ENCODE measurements at regions not wholly inside any gene's neighbourhood (a gene's known extent, or its start where the extent isn't known, plus 50 kb on each side); places are given as distances from the start of the nearest gene placed in this dataset.

DNA sequence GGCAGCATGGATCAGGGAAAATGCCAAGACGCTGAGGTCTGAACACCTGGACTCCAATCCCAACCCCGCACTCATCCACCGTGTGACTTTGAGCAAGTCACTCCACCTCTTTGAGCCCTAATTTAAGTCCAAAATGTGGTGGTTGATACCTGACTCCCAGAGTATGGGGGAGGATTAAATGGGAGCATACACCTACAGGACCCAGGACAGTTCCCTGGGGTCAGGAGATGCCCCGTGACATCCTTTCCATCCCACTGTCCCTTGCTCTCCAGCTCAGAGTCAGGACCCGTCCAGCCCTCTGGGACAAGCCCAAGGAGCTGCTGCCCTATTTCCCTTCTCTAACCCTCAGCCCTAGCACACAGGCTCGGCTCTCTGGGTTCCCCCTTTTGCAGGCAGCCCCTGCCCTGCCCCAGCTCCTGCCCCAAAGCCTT lies 276.4 kb downstream of the XXYLT1 start:
- no peaks in the 10 kb centered on the region for H3K27me3 ChIP-seq (ENCODE audit: insufficient read depth, low read length, poor library complexity, severe bottlenecking)
- no peaks in the 10 kb centered on the region for H3F3A ChIP-seq (ENCODE audit: low read depth)
- H3K79me2 ChIP-seq (ENCODE audit: insufficient read depth, low read length): no peaks in the 10 kb centered on the region
- TF ChIP-seq, protein P1, sequence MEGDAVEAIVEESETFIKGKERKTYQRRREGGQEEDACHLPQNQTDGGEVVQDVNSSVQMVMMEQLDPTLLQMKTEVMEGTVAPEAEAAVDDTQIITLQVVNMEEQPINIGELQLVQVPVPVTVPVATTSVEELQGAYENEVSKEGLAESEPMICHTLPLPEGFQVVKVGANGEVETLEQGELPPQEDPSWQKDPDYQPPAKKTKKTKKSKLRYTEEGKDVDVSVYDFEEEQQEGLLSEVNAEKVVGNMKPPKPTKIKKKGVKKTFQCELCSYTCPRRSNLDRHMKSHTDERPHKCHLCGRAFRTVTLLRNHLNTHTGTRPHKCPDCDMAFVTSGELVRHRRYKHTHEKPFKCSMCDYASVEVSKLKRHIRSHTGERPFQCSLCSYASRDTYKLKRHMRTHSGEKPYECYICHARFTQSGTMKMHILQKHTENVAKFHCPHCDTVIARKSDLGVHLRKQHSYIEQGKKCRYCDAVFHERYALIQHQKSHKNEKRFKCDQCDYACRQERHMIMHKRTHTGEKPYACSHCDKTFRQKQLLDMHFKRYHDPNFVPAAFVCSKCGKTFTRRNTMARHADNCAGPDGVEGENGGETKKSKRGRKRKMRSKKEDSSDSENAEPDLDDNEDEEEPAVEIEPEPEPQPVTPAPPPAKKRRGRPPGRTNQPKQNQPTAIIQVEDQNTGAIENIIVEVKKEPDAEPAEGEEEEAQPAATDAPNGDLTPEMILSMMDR (conservative IDR thresholded peaks at IDR 0.05; ENCODE audit: low read length): no peak
- no peak for TF ChIP-seq EZH2phosphoT487 (IDR thresholded peaks at IDR 0.05; ENCODE audit: borderline replicate concordance)
- no peak overlapping the region for H2AFZ ChIP-seq (ENCODE audit: low read length)
- no peaks in the 10 kb centered on the region for H3K9me3 ChIP-seq (ENCODE audit: insufficient read depth, low read depth, low read length)
- H4K20me1 ChIP-seq (ENCODE audit: insufficient read depth, low read length, poor library complexity, severe bottlenecking): no peaks in the 10 kb centered on the region
- H3K9ac ChIP-seq (ENCODE audit: low read depth, low read length, poor library complexity, severe bottlenecking): no peak overlapping the region
- no peaks in the 10 kb centered on the region for H3K9me2 ChIP-seq (replicated peaks; ENCODE audit: low read depth, low read length)
- no peaks in the 10 kb centered on the region for H3K4me1 ChIP-seq (ENCODE audit: insufficient read depth, low read length, poor library complexity, severe bottlenecking)
- no peaks in the 10 kb centered on the region for H3K36me3 ChIP-seq (ENCODE audit: insufficient read depth, low read length)
- H3K4me3 ChIP-seq (ENCODE audit: low read length, poor library complexity, severe bottlenecking): no peak overlapping the region
- no peak overlapping the region for H3K4me2 ChIP-seq (ENCODE audit: low read depth, low read length, poor library complexity, severe bottlenecking)

DNA sequence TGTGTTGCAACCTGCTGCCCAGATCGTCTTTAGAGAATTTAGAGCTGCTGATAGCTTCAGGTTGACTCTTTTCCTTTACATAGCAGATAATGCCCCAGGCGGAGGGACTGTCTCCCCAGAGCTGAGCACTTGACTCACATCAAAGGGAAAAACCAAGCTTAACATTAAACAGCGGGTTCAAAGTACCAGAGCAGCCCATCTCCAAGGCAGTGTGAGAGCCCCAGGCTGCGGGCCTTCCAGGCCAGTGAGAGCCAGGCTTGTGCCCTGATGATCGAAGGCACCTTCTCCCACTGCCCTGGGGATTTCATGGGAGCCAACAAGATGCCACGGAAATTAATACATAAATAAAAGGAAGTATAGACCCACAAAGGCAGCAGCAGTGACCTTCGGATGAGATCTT lies 275.6 kb downstream of the XXYLT1 start:
- no peak for TF ChIP-seq EZH2phosphoT487 (IDR thresholded peaks at IDR 0.05; ENCODE audit: borderline replicate concordance)
- TF ChIP-seq, protein P1 (conservative IDR thresholded peaks at IDR 0.05; ENCODE audit: low read length): no peak
- H3K79me2 ChIP-seq (ENCODE audit: insufficient read depth, low read length): no peaks in the 10 kb centered on the region
- H3K9ac ChIP-seq (ENCODE audit: low read depth, low read length, poor library complexity, severe bottlenecking): no peak overlapping the region
- H3K4me3 ChIP-seq (ENCODE audit: low read length, poor library complexity, severe bottlenecking): no peak overlapping the region
- no peaks in the 10 kb centered on the region for H4K20me1 ChIP-seq (ENCODE audit: insufficient read depth, low read length, poor library complexity, severe bottlenecking)
- H3K4me2 ChIP-seq (ENCODE audit: low read depth, low read length, poor library complexity, severe bottlenecking): no peak overlapping the region
- no peaks in the 10 kb centered on the region for H3K9me3 ChIP-seq (ENCODE audit: insufficient read depth, low read depth, low read length)
- no peaks in the 10 kb centered on the region for H3F3A ChIP-seq (ENCODE audit: low read depth)
- no peaks in the 10 kb centered on the region for H3K36me3 ChIP-seq (ENCODE audit: insufficient read depth, low read length)
- no peak overlapping the region for H2AFZ ChIP-seq (ENCODE audit: low read length)
- H3K27me3 ChIP-seq (ENCODE audit: insufficient read depth, low read length, poor library complexity, severe bottlenecking): no peaks in the 10 kb centered on the region
- H3K4me1 ChIP-seq (ENCODE audit: insufficient read depth, low read length, poor library complexity, severe bottlenecking): no peaks in the 10 kb centered on the region
- H3K9me2 ChIP-seq (replicated peaks; ENCODE audit: low read depth, low read length): no peaks in the 10 kb centered on the region

DNA sequence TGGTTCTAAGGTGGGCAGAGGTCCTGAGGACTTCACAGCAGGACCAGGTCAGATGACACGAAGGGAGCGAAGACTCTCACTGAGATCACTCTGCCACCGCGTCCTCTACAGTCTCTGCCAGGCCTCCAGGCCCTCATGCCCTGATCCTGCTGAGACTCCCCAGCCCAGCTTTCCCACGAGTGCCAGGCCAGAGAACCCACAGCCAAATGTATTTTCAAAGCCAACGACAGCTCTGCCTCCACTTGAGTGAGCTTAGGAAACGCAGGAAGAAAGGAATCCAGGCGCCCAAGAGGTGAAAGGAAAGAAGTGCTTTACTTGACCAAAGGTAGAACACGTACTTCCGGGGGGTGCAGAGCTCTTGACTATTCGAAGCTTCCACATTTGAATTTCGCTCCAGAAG lies 275.0 kb downstream of the XXYLT1 start:
- no peaks in the 10 kb centered on the region for H3K4me1 ChIP-seq (ENCODE audit: insufficient read depth, low read length, poor library complexity, severe bottlenecking)
- no peaks in the 10 kb centered on the region for H4K20me1 ChIP-seq (ENCODE audit: insufficient read depth, low read length, poor library complexity, severe bottlenecking)
- no peaks in the 10 kb centered on the region for H3K79me2 ChIP-seq (ENCODE audit: insufficient read depth, low read length)
- no peak overlapping the region for H2AFZ ChIP-seq (ENCODE audit: low read length)
- H3K4me3 ChIP-seq (ENCODE audit: low read length, poor library complexity, severe bottlenecking): no peak overlapping the region
- no peaks in the 10 kb centered on the region for H3F3A ChIP-seq (ENCODE audit: low read depth)
- TF ChIP-seq, protein P1 (conservative IDR thresholded peaks at IDR 0.05; ENCODE audit: low read length): no peak
- TF ChIP-seq EZH2phosphoT487 (IDR thresholded peaks at IDR 0.05; ENCODE audit: borderline replicate concordance): no peak
- no peaks in the 10 kb centered on the region for H3K27me3 ChIP-seq (ENCODE audit: insufficient read depth, low read length, poor library complexity, severe bottlenecking)
- H3K9ac ChIP-seq (ENCODE audit: low read depth, low read length, poor library complexity, severe bottlenecking): no peak overlapping the region
- no peaks in the 10 kb centered on the region for H3K36me3 ChIP-seq (ENCODE audit: insufficient read depth, low read length)
- H3K9me3 ChIP-seq (ENCODE audit: insufficient read depth, low read depth, low read length): no peaks in the 10 kb centered on the region
- no peaks in the 10 kb centered on the region for H3K9me2 ChIP-seq (replicated peaks; ENCODE audit: low read depth, low read length)
- no peak overlapping the region for H3K4me2 ChIP-seq (ENCODE audit: low read depth, low read length, poor library complexity, severe bottlenecking)

All from Loucy (cell line).